HG03558 (cell line): ENCODE measurements at regions not wholly inside any gene's neighbourhood (a gene's known extent, or its start where the extent isn't known, plus 50 kb on each side); places are given as distances from the start of the nearest gene placed in this dataset.

Source experiments
- ATAC-seq: cut with Tn5 transposase; IDR thresholded peaks from one replicate; pipeline ENCODE4 v1.9.1; 2021; ENCODE audit warnings: moderate number of reproducible peaks; ENCODE audit not compliant: unreplicated experiment; ENCODE audit errors: extremely low read depth

- ATAC-seq = no peak
These were observed 92.6 kb downstream of the RDH14 start for GRCh38 chr2:18467749-18468360.

- no peak for ATAC-seq
These were observed 94.5 kb downstream of the RDH14 start for GRCh38 chr2:18465979-18466378.

GRCh38 chr2:18464913-18465312 lies 95.5 kb downstream of the RDH14 start:
- no peak for ATAC-seq

- ATAC-seq = no peak
These were observed 104.4 kb downstream of the RDH14 start for GRCh38 chr2:18456026-18456425.

- no peak for ATAC-seq
These were observed 105.1 kb downstream of the RDH14 start for GRCh38 chr2:18455236-18455862.

DNA sequence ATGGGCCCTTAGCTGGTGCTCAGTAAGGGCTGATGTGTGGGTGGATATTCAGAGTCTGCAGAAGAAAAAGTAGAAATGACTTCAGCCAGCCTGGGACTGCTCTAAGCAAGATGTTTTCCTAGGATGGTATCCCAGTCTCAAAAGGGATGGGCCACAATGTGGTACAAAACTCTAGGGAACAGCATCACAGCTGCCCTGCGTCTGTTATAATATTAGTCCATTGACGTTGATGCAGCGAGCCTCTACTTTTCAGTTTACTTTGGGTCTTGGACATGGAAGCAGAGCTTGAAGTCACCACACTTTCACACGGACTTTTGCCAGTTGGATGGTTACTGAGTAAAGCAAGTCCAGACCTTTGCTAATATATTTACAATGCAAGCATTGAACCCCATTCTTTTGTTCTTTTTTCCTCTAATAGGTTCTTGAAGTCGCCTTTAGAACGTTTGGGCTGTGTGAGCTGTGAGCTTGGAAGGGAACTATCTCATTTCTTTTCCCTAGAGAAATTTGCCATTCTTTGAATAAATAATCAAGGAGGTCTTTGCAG lies 105.7 kb downstream of the RDH14 start:
- no peak for ATAC-seq

DNA sequence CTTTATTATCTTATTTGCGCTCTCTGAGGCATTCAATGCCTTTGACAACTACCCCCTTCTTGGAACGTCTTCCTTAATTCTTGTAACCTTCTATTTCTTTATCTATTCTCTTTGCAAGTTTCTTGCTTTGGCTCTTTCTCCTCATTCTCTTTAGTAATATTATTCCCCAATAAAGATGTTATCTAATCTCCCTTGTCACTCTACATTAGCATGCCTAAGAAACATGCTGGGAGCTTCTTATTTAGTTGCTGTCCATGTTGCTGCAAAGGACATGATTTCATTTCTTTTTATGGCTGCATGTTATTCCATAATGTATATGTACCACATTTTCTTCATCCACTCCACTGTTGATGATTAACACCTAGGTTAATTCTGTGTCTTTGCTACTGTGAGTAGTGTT lies 113.7 kb downstream of the RDH14 start:
- no peak for ATAC-seq

DNA sequence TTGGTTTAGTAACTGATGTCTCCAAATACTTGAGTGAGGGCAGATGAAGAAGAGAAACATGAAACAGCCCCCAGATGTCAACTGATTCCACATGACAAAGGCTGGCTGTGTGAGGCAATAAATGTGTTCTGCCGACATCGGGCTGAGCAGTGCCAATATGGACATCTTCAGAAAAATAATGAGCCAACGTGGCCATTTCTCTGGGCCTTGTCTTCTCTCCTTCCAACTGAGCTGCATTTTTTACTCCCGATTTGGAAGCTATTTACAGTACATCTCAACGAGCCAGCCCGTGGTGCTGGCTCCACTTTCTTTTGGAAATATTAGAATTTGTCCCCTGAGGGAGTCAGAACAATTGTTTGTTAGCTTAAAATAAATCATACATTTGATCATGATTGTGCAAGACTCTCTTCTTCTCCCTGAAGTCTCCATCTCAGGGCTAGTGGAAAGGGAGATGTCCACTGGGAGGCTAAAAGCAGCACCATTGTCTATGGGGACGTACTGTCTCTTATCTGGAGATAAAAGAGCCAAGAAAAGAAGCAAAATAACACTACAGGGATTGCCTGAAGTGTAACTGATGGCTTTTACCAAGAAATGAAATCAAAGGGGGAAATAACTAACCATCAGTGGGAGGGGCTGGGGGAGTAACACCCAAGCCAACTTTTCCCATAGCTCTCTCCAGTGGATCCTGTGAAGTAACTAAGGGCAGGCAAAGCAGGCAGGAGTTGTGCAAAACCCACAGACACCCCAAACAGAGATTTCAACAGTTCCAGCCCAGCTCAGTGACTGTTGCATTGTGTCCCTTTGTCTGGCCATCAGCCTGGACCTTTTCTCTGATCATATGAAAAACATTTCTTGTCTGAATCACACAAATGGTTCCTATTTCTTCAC lies 114.8 kb downstream of the RDH14 start:
- ATAC-seq = no peak

DNA sequence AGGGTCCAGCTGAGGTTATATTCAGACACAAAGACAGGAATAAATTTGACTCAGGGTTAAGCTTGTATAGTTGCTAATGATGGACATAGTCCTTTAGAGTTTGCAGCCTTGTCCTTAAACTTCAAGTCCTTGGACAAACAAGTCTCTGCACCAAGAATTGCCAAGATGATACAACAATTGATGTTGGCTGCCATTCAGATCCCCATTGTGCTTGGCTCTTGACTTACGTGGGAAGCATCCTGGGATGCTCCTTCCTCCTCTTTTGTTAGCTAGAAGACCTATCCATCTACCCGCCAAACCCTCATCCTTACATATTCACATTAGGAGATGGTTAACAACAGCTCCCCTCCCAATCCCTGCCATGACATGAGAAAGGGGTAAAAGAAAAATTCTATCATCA lies 115.6 kb downstream of the RDH14 start:
- no peak for ATAC-seq

- ATAC-seq = no peak
These were observed 118.9 kb downstream of the RDH14 start for GRCh38 chr2:18441583-18441982.

DNA sequence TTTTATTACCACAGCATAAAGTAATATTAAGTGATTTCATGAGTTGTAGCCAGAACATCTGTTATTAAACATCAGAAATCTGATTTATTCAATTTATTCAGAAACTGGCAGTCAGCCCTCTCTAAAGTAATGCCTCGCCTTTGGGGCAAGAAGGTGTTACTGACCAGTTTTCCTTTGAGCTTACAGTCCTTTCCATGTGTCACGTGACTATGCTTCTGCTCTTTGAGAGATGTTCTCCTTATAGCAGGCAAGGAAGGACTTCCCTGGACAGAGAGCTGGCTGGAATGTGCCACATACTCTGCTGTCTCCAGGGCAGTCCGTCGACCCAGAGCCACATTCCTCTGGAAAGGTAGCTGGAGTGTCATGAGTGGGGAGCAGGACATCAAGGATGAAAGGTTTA lies 119.7 kb downstream of the RDH14 start:
- ATAC-seq = no peak

DNA sequence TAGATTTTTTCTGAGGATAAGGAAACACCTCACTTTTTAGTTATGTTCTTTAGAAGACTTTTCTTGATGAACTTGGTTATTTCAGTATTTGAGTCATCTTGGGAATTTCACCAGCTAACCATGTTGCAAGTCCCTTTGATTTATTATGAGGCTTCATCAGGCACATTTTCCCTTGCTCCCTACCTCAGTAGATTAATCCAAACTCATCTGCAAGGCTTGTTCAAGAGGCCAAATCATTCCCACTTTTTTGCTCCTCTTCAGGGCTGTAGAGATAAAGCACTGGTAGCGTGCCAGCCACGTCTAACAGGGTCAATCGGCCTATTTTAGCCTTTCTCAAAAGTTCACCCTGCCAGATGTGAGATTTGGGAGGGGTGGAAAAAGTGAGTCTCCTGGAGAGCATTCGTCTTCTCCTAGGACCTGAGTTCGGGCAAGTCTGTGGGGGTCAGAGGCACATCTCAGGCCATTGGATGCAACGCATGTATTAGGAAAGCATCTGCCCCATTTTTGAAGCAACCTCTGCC lies 120.3 kb downstream of the RDH14 start:
- no peak for ATAC-seq

- ATAC-seq = no peak
These were observed 120.7 kb downstream of the RDH14 start for GRCh38 chr2:18439716-18440115.

DNA sequence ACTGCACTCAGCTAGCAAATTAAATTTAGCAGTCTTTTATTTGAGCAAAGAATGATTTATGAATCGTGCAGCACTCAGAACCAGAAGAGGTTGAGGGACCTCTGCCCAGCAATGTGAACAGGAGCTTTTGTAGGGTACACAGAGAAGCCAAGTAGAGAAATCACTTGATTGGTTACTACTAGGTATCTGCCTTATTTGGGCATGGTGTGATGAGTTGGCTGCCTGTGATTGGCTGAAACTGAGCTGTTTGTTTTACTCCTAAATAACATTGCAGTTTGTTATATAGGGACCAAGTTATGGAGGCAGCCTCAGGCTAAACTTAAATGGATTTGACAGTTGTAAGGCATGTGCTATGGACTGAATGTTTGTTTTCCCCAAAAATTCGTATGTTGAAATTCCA lies 122.5 kb downstream of the RDH14 start:
- ATAC-seq = no peak

DNA sequence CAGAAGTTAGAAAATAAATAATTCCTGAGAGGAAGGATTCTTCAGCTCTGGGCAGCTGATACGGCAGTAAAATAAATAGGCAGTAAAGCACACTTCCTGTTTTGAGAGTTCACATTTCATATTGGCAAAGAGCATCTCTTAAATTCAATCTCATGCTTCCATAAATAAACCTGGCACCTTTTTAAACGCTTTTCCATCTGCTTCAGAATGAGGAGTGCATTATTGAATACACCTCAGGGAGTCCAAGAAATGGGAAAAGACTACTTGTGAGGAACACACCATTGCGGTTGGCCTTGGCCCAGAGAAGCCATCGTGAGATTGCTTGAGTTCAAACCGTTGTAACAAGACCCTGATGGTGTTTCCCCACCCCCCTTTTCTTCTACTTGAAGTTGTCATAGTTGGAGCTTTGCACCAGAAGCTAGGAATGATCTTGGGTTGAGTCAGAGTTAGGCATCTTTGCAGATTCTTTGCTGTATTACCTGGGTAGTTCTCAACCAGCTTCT lies 123.9 kb downstream of the RDH14 start:
- ATAC-seq = no peak

DNA sequence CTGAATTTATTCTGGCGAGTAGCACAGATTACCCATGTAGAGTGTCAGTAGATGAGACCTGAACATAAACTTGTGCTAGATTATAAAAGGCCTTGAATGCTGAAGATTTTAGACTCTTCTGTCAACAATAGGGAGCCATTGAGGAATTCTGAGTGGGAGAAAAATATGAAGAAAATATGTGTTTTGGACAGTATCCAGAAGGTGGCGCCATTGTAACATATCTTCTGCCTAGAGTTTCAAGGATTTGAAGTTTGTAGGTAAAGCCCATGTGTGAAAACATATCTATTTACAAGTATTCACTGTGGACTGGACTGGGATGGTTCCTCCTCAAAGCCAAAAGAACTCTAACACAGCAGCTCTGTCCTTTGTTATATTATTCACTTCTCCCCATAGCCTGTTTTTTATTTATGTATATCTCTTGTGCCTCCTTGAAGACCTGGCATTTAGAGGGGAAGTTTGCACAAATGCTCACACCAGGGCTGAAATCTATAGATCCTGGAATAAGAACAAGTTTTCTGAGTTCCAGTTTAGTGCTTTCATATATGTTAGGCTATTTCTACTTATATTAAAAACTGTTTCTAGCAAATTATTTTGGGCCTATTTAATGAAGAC lies 124.9 kb downstream of the RDH14 start:
- ATAC-seq = no peak

- ATAC-seq = no peak
These were observed 126.6 kb downstream of the RDH14 start for GRCh38 chr2:18433872-18434271.

DNA sequence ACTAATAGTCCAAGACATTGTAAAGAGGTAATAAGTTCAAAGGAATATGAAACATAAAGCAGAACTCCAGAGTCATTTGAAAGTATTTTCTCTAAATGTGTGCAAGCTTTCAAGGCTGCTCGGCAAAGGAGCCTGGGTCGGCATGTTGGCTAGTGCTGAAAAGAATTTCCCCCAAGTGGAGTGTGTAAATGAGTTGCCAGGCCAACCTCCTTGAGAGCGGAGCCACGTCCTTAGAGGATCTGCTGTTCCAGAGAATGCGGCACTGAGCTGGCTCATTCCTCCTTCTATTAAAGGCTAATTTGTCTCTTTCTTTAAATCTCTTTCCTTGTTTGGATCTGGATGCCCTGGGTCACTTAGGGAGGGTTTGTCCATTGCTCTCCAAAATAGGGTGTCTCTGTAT lies 127.5 kb downstream of the RDH14 start:
- ATAC-seq = no peak

DNA sequence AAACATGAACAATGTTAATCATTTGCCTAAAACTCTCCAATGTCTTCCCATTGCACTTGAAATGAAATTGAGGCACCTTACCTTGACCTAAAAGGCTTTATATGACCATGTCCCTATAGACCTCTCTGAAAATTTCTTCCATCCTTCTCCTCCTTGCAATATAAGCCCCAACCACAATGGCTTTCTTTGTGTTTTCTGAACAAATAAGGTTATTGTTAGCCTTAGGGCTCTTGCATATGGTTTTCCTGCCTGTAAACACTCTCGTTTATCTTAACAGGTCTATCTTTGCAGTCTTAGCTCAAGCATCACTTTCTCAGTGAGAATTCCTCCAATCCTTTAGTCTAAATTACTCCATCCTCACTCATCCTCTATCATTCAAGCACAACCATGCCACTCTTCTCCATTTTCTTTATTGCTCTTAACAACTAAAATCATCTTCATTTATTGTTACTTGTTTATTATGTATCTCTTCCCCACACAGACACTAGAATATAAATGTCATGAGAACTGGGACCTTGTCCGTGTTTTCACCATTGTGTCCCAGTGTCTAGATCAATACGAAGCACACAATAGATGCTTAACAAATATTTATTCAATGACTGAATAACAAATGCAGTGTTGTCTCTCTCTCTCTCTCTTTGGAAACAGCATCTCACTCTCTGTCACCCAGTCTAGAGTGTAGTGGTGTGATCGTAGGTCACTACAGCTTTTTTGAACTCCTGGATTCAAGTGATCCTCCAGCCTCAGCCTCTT lies 129.3 kb downstream of the RDH14 start:
- ATAC-seq = no peak

GRCh38 chr2:18428516-18428915 lies 131.9 kb downstream of the RDH14 start:
- no peak for ATAC-seq
